ENCODE measurements at regions not wholly inside any gene's neighbourhood (a gene's known extent, or its start where the extent isn't known, plus 50 kb on each side); places are given as distances from the start of the nearest gene placed in this dataset.
"Not testable (repeated sequence)": the region's sequence is repeated elsewhere in the genome, so short reads cannot be mapped to it uniquely, and the experiment has no call there.

DNA sequence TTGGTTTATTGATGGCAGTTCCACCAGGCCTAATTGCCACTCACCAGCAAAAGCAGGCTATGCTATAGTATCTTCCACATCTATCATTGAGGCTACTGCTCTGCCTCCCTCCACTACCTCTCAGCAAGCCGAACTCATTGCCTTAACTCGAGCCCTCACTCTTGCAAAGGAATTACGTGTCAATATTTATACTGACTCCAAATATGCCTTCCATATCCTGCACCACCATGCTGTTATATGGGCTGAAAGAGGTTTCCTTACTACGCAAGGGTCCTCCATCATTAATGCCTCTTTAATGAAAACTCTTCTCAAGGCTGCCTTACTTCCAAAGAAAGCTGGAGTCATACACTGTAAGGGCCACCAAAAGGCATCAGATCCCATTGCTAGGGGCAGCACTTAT lies 50.0 kb upstream of the RASAL2 start:
- not testable (repeated sequence) for TF ChIP-seq CTCF (conservative IDR thresholded peaks at IDR 0.05 in 1 of 2, IDR thresholded peaks at IDR 0.05 in 1 of 2; ENCODE audit: extremely low read depth in 1 of 2, insufficient read depth in 1 of 2, low read depth in 1 of 2, low read length in 2 of 2); EZH2 (IDR thresholded peaks at IDR 0.05; ENCODE audit: borderline replicate concordance, low read length)

Measured in mammary epithelial cell (primary cell).